H54 (cell line): ENCODE measurements at regions not wholly inside any gene's neighbourhood (a gene's known extent, or its start where the extent isn't known, plus 50 kb on each side); places are given as distances from the start of the nearest gene placed in this dataset.

Source experiments
- DNase-seq: peaks from one replicate; pipeline ENCODE4 v3.0.0; 2011; ENCODE audit warnings: low spot score, mixed read lengths; ENCODE audit not compliant: insufficient read length
- FAIRE-seq: peaks from 3 replicates; lab custom pipeline; 2011; peaks lifted over from hg19 to GRCh38; lab: Jason Lieb, UNC
- POLR2A ChIP-seq: IDR thresholded peaks from 2 replicates; pipeline ENCODE4 v1.6.1; 2011; ENCODE audit warnings: low read depth, mild to moderate bottlenecking, low read length

- no peak for TF ChIP-seq POLR2A
- DNase-seq (no peak), FAIRE-seq (no peak)
Observed at GRCh38 chr9:93828331-93829097, 126.6 kb downstream of the BARX1 start.

GRCh38 chr9:93827545-93828330, 127.4 kb downstream of the BARX1 start:
- no peak for TF ChIP-seq POLR2A
- DNase-seq (peak; percentile 97), FAIRE-seq (no peak)

DNA sequence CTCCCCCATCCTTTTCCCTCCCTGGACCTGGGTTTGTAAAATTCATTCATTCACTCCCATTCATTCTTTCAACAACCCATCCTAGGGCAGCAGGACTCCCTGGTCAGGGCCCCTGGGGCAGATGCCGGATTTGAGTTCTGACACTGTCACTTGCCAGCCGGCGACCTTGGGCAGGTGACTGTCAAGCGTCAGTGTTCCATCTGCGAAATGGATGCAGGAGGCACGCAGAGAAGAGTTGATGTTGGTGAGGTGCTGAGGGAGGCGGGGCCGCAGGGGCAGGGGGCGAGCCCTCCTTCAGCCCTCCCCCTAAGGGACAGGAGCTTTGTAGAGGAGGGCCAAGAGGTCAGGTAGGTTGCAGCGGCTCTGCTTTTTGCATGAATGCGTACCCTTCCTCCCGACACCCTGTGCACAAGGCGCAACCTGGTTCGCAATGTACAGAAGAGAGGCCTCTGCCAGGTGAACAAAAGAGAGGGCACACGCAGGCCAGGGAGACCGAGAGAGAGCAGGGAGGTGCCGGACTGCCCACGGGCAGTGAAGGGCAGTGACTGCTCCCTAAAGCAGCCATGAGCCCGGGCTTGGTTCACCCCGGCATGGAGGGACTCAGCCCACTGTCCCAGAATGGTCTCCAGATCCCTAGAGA, 128.1 kb downstream of the BARX1 start:
- FAIRE-seq (no peak), DNase-seq (peak; percentile 12)
- TF ChIP-seq POLR2A, result no peak

DNA sequence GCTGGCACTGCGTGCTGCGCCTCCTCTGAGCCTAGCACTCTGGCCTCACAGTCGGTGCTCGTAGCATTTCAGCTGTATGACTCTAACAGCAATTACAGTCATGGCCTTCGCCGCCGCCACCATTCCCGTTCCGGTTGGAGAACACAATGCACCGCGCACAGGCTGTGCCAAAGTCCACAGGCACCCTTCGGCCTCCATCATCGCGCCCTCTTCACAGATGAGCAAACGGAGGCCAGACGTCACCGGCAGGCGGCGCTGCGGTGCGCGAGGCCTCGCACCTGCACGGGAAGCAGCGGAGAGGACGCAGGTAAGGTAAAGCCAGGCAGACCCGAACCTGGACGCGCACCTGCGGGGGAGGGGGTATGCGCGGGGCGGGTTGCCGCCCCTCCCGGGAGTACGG, 128.9 kb downstream of the BARX1 start:
- no peak for FAIRE-seq
- TF ChIP-seq POLR2A, result no peak
- no peak for DNase-seq

DNA sequence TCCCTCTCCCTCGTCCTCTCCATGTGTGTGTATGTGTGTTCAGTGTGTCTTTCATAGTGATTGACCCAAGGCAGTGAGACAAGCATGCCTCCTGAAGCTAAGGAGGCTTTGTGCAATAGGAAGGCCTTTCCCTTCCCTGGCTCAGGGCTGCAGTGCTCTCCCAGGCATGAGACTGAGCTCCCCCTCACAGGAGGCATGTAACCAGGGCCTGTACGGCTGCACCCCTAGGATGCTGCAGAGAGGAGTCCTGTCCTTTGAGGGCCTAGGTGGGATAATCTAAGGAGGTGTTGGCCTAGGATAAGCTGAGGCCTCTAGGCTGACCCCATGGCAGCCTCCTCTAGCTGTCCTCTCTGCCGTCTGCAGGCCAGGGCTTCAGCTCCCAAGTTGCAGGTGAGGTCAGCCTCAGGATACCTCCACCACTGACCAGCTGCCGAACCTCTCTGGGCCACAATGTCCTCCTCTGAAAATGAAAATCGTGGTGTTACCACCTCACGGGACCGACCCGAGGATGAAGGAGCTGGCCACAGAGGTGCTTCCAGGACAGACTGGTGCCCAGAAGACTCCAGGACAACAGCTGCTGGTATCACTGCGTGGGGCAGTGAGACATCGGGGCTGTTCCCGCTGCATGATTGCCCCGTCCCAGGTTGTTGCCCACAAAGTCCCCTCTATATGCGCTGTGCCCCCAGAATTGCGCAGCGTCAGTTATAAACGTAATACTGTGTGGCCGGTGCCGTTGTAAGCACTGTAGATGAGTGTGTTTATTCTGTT, 129.6 kb downstream of the BARX1 start:
- no peak for TF ChIP-seq POLR2A
- FAIRE-seq (no peak), DNase-seq (peak; percentile 10)

- FAIRE-seq (no peak), DNase-seq (peak; percentile 9)
- TF ChIP-seq POLR2A, result no peak
Observed at GRCh38 chr9:93824386-93825294, 130.5 kb downstream of the BARX1 start.

GRCh38 chr9:93823245-93824072, 131.7 kb downstream of the BARX1 start:
- DNase-seq (no peak), FAIRE-seq (no peak)
- no peak for TF ChIP-seq POLR2A

GRCh38 chr9:93822229-93822628, 132.9 kb downstream of the BARX1 start:
- DNase-seq (no peak), FAIRE-seq (no peak)
- TF ChIP-seq POLR2A, result no peak

- DNase-seq (no peak), FAIRE-seq (no peak)
- no peak for TF ChIP-seq POLR2A
Observed at GRCh38 chr9:93821307-93821703, 133.8 kb downstream of the BARX1 start.

- no peak for TF ChIP-seq POLR2A
- peak; percentile 50 for DNase-seq
- no peak for FAIRE-seq
Observed at GRCh38 chr9:93820667-93821306, 134.4 kb downstream of the BARX1 start.

DNA sequence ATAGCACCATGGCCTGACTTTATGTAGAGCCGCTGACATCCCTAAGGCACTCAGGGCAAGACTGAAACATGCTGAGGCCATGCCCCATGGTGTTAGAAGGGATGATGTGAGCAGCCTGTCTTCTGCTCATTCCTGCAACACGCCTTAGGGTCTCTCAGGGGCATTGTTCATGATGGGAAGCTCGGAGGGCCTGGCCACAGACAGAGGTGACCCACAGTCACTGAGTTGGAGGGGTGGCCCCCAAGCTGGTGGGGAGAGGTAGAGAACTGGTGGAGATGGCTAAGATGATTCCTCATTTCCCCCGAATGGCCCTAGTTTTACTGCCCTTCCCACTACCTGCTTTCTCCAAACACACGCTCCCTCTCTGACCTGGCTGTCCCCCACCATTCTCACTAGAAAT, 135.2 kb downstream of the BARX1 start:
- no peak for FAIRE-seq
- TF ChIP-seq POLR2A, result no peak

More for the DNA sequence above, 135.2 kb downstream of the BARX1 start:
- peak; percentile 6 for DNase-seq
